SU-DHL-6 (cell line): ENCODE measurements at regions not wholly inside any gene's neighbourhood (a gene's known extent, or its start where the extent isn't known, plus 50 kb on each side); places are given as distances from the start of the nearest gene placed in this dataset.
"Not testable (repeated sequence)": the region's sequence is repeated elsewhere in the genome, so short reads cannot be mapped to it uniquely, and the experiment has no call there.

Source experiments
- H2AFZ ChIP-seq: fragments of 200-600 bp; sonication (generic); 2 replicates; pipeline ENCODE4 v1.6.1; 2014; ENCODE audit warnings: low read depth, mild to moderate bottlenecking, moderate library complexity, mixed read lengths, antibody characterized with exemption, low read length; ENCODE audit not compliant: severe bottlenecking
- H3F3A ChIP-seq: fragments of 200-600 bp; shearing (Covaris generic); 2 replicates; pipeline ENCODE4 v1.6.0; 2016; ENCODE audit warnings: antibody characterized with exemption, mild to moderate bottlenecking; ENCODE audit not compliant: insufficient read depth
- H3K27ac ChIP-seq: fragments of 200-600 bp; sonication (generic); 2 replicates; pipeline ENCODE4 v1.5.1; 2016; ENCODE audit warnings: low read depth, mild to moderate bottlenecking, low read length, moderate library complexity, mixed read lengths
- H3K27me3 ChIP-seq: fragments of 200-600 bp; sonication (generic), shearing (Covaris generic); 2 replicates; pipeline ENCODE4 v1.6.0; 2014; ENCODE audit warnings: mild to moderate bottlenecking, low read length
- H3K36me3 ChIP-seq: fragments of 200-600 bp; sonication (generic); 2 replicates; pipeline ENCODE4 v1.6.1; 2014; ENCODE audit warnings: mild to moderate bottlenecking, low read length, mixed read lengths
- H3K4me2 ChIP-seq: fragments of 300-600, 200-600 bp; shearing (Covaris generic), sonication (generic); 2 replicates; pipeline ENCODE4 v1.6.0; 2014; ENCODE audit warnings: low read length, low read depth, mild to moderate bottlenecking; ENCODE audit not compliant: poor library complexity, severe bottlenecking
- H3K4me3 ChIP-seq: fragments of 200-600 bp; sonication (generic); 2 replicates; pipeline ENCODE4 v1.5.1; 2014; ENCODE audit warnings: antibody characterized with exemption, low read length, mild to moderate bottlenecking, mixed read lengths; ENCODE audit not compliant: insufficient read depth, poor library complexity, severe bottlenecking
- H3K79me2 ChIP-seq: fragments of 200-600 bp; sonication (generic); 2 replicates; pipeline ENCODE4 v1.6.1; 2014; ENCODE audit warnings: mild to moderate bottlenecking, low read length, moderate library complexity; ENCODE audit not compliant: insufficient read depth
- H3K9ac ChIP-seq: fragments of 200-600 bp; sonication (generic); 2 replicates; pipeline ENCODE4 v1.7.0; 2014; ENCODE audit warnings: mild to moderate bottlenecking, low read length
- H3K9me2 ChIP-seq: fragments of 200-600 bp; sonication (generic); replicated peaks from 2 replicates; pipeline ENCODE4 v1.6.1; 2014; ENCODE audit warnings: low read length; ENCODE audit not compliant: insufficient read depth
- H3K9me3 ChIP-seq: fragments of 200-600 bp; sonication (generic); 2 replicates; pipeline ENCODE4 v1.6.1; 2014; ENCODE audit warnings: low read length, mixed read lengths; ENCODE audit not compliant: insufficient read depth
- H4K20me1 ChIP-seq: fragments of 200-600 bp; sonication (generic); 2 replicates; pipeline ENCODE4 v1.6.1; 2014; ENCODE audit warnings: low read depth, mild to moderate bottlenecking, antibody characterized with exemption, low read length, moderate library complexity, mixed read lengths
- EZH2phosphoT487 ChIP-seq: fragments of 200-600 bp; sonication (generic), shearing (Covaris generic); conservative IDR thresholded peaks from 2 replicates; pipeline ENCODE4 v1.6.1; 2018; ENCODE audit warnings: mild to moderate bottlenecking, antibody characterized with exemption, low read length, moderate library complexity, mixed read lengths
- TF ChIP-seq, protein P1 (sequence below): fragments of 200-600 bp; sonication (generic); IDR thresholded peaks from one replicate; pipeline ENCODE4 v1.5.1; 2017; ENCODE audit warnings: antibody characterized with exemption, mild to moderate bottlenecking, low read length, moderate library complexity; ENCODE audit not compliant: insufficient read depth, poor library complexity, severe bottlenecking

DNA sequence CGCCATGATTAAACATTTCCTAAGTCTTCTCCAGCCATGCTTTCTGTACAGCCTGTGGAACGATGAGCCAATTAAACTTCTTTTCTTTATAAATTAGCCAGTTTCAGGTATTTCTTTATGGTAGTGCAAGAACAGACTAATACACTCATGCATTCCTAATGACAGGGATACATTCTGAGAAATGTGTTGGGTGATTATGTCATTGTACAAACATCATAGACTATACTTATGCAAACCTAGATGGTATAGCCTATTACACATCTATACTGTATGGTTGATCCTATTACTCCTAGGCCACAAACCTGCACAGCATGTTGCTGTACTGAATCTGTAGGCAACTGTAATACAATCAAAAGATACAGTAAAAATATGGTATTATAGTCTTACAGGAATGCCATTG lies 83.1 kb downstream of the ATOH1 start:
- TF ChIP-seq, protein P1, sequence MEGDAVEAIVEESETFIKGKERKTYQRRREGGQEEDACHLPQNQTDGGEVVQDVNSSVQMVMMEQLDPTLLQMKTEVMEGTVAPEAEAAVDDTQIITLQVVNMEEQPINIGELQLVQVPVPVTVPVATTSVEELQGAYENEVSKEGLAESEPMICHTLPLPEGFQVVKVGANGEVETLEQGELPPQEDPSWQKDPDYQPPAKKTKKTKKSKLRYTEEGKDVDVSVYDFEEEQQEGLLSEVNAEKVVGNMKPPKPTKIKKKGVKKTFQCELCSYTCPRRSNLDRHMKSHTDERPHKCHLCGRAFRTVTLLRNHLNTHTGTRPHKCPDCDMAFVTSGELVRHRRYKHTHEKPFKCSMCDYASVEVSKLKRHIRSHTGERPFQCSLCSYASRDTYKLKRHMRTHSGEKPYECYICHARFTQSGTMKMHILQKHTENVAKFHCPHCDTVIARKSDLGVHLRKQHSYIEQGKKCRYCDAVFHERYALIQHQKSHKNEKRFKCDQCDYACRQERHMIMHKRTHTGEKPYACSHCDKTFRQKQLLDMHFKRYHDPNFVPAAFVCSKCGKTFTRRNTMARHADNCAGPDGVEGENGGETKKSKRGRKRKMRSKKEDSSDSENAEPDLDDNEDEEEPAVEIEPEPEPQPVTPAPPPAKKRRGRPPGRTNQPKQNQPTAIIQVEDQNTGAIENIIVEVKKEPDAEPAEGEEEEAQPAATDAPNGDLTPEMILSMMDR: no peak
- no peak for TF ChIP-seq EZH2phosphoT487
- H3K79me2 ChIP-seq: no peaks in the 10 kb centered on the region
- no peak overlapping the region for H3K27ac ChIP-seq
- no peaks in the 10 kb centered on the region for H3K9me3 ChIP-seq
- no peaks in the 10 kb centered on the region for H3K36me3 ChIP-seq
- no peaks in the 10 kb centered on the region for H3F3A ChIP-seq
- no peak overlapping the region for H3K9ac ChIP-seq
- no peak overlapping the region for H3K4me2 ChIP-seq
- no peak overlapping the region for H3K4me3 ChIP-seq
- no peak overlapping the region for H2AFZ ChIP-seq
- H3K27me3 ChIP-seq: no peaks in the 10 kb centered on the region
- H4K20me1 ChIP-seq: no peaks in the 10 kb centered on the region
- no peaks in the 10 kb centered on the region for H3K9me2 ChIP-seq

DNA sequence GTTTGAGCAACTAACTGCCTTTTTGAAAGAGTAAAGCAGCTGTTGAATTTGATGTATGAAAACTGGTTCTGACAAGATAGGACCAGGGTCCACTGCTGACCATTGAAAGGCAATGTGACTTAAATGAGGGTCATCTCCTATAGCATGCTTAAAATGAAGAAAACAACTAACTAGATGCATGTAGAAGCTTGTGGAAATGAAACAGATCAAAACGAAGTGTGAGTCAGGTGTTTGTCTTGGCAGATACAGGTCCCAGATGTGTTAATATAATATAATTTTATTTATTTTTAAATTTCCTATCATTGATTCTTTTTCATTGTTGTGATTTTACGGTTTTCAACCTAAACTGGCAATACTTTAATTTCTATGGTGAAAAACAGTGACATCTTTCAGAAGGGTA lies 83.6 kb downstream of the ATOH1 start:
- TF ChIP-seq EZH2phosphoT487: no peak
- TF ChIP-seq, protein P1: no peak
- H2AFZ ChIP-seq: no peak overlapping the region

DNA sequence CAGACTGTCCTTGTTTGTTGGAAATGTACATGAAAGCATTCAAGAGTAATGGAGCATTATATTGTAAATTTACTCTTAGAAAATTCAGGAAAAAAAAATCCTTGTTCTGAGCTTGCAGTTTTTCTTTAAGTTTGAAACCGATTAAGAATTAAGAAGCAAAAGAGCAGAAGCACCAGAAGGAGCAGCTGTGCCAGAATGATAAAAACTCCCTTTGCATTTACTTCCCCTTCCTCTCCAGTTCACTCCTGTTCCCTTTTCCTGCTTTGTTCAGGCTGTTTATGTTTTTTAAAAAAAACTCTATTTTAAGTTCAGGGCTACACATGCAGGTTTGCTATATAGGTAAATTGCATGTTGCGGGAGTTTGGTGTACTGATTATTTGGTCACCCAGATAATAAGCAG lies 90.3 kb downstream of the ATOH1 start:
- Histone ChIP-seq H3K4me2 (no peak overlapping the region), H4K20me1 (no peaks in the 10 kb centered on the region), H3F3A (no peaks in the 10 kb centered on the region), H3K36me3 (no peaks in the 10 kb centered on the region), H3K9me3 (no peaks in the 10 kb centered on the region), H3K9ac (no peak overlapping the region), H3K4me3 (no peak overlapping the region), H3K79me2 (no peaks in the 10 kb centered on the region), H2AFZ (no peak overlapping the region), H3K9me2 (no peaks in the 10 kb centered on the region), H3K27me3 (no peaks in the 10 kb centered on the region), H3K27ac (no peak overlapping the region)
- TF ChIP-seq EZH2phosphoT487: no peak
- TF ChIP-seq, protein P1: no peak

More for the DNA sequence above, 83.6 kb downstream of the ATOH1 start:
- Histone ChIP-seq H3K9ac (no peak overlapping the region), H3K4me2 (no peak overlapping the region), H3K36me3 (no peaks in the 10 kb centered on the region), H3F3A (no peaks in the 10 kb centered on the region), H3K27ac (no peak overlapping the region), H4K20me1 (no peaks in the 10 kb centered on the region), H3K9me2 (no peaks in the 10 kb centered on the region), H3K27me3 (no peaks in the 10 kb centered on the region), H3K79me2 (no peaks in the 10 kb centered on the region), H3K4me3 (no peak overlapping the region), H3K9me3 (no peaks in the 10 kb centered on the region)

DNA sequence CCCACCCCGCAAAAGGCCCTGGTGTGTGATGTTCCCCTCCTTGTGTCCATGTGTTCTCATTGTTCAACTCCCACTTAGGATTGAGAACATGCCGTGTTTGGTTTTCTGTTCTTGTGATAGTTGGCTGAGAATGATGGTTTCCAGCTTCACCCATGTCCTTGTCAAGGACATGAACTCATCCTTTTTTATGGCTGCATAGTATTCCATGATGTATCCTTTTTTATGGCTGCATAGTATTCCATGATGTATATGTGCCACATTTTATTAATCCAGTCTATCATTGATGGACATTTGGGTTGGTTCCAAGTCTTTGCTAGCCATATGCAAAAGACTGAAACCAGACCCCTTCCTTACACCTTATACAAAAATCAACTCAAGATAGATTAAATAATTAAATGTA lies 95.0 kb downstream of the ATOH1 start:
- H3K4me2 ChIP-seq, H3K27me3 ChIP-seq, H3K36me3 ChIP-seq, H3K79me2 ChIP-seq, H3K9me3 ChIP-seq, H3K4me3 ChIP-seq, H3F3A ChIP-seq, H3K9me2 ChIP-seq, H3K27ac ChIP-seq, H2AFZ ChIP-seq, H4K20me1 ChIP-seq, H3K9ac ChIP-seq: not testable (repeated sequence)
